HL-60 (cell line): ENCODE measurements at regions not wholly inside any gene's neighbourhood (a gene's known extent, or its start where the extent isn't known, plus 50 kb on each side); places are given as distances from the start of the nearest gene placed in this dataset.

ENCODE experiments used
- DNase-seq, 2 experiments: peaks; one replicate each; pipeline ENCODE4 v3.0.0-alpha.2; 2010 to 2020; ENCODE audit warnings: low read depth in 1 of 2, low spot score in 1 of 2
- H3K27ac ChIP-seq: fragments of 250-450 bp; sonication (Bioruptor Pico); replicated peaks from 2 replicates; pipeline ENCODE4 v1.5.1; 2020; ENCODE audit warnings: mild to moderate bottlenecking, moderate library complexity
- H3K27me3 ChIP-seq: fragments of 250-450 bp; sonication (Bioruptor Pico); 2 replicates; pipeline ENCODE4 v1.5.1; 2021; ENCODE audit warnings: mild to moderate bottlenecking, moderate library complexity; ENCODE audit not compliant: insufficient read depth, poor library complexity, severe bottlenecking
- H3K4me3 ChIP-seq: replicated peaks from 2 replicates; pipeline ENCODE4 v1.5.1; 2011; ENCODE audit warnings: mild to moderate bottlenecking, control low read depth, low read length; ENCODE audit not compliant: insufficient read depth
- GABPA ChIP-seq: IDR thresholded peaks from 2 replicates; pipeline ENCODE4 v1.6.1; 2012; ENCODE audit warnings: low read depth
- POLR2AphosphoS5 ChIP-seq: IDR thresholded peaks from 2 replicates; pipeline ENCODE4 v1.6.1; 2012; ENCODE audit warnings: low read depth
- SPI1 ChIP-seq: IDR thresholded peaks from 2 replicates; pipeline ENCODE4 v1.6.1; 2012; ENCODE audit warnings: low read depth, mild to moderate bottlenecking, borderline replicate concordance
- TF ChIP-seq, protein P1 (sequence below): IDR thresholded peaks from one replicate; pipeline ENCODE4 v1.5.1; 2011; ENCODE audit warnings: low read length, control low read depth, inconsistent platforms; ENCODE audit not compliant: insufficient read depth
- TF ChIP-seq, protein P2 (sequence below): IDR thresholded peaks from 2 replicates; pipeline ENCODE4 v1.6.1; 2012; ENCODE audit warnings: low read depth; ENCODE audit not compliant: insufficient replicate concordance

DNA sequence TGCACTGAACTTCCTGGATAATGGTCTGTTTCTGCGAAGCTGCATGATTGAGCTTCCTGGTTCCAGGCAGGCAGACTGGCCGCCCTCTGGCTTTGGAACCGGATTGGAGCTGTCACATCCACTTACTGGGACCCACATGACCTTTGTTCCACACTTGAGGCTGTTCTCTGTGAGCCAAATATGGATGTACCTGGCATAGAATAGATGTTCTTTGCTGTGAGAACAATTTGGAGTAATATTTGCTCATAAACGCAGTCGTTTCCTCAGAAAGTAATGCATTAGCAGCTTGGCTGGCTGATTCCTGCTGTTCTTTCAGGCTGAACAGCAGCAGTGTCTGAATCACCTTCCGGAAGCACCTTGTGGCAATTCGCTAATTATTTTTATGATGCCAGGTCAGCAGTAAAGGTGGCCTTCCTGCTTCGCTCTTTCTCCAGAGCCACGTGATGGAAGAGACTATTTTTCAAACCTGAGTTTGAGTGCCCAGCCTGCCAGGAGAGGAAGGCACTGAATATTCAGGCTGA lies 78.1 kb upstream of the BOD1L1 start:
- Histone ChIP-seq H3K4me3 (no peak overlapping the region), H3K27me3 (no peaks in the 10 kb centered on the region), H3K27ac (no peak overlapping the region)
- DNase-seq, result no peak
- no peak for TF ChIP-seq POLR2AphosphoS5
- no peak for TF ChIP-seq SPI1

DNA sequence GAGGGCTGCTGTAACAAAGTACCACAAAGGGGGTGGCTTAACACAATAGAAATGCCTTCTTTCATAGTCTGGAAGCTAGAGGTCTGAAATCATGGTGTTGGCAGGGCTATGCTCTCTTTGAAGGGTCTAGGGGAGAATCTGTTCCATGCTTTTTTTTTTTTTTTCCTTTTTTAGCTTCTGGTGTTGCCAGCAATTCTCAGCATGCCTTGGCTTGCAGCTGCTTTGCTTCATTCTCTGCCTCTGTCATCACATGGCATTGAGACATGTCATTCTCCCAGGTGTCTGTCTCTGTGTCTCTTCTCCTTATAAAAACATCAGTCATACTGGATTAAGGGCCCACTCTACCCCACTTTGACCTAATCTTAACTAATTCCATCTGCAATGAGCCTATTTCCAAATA lies 78.6 kb upstream of the BOD1L1 start:
- TF ChIP-seq, protein P1, sequence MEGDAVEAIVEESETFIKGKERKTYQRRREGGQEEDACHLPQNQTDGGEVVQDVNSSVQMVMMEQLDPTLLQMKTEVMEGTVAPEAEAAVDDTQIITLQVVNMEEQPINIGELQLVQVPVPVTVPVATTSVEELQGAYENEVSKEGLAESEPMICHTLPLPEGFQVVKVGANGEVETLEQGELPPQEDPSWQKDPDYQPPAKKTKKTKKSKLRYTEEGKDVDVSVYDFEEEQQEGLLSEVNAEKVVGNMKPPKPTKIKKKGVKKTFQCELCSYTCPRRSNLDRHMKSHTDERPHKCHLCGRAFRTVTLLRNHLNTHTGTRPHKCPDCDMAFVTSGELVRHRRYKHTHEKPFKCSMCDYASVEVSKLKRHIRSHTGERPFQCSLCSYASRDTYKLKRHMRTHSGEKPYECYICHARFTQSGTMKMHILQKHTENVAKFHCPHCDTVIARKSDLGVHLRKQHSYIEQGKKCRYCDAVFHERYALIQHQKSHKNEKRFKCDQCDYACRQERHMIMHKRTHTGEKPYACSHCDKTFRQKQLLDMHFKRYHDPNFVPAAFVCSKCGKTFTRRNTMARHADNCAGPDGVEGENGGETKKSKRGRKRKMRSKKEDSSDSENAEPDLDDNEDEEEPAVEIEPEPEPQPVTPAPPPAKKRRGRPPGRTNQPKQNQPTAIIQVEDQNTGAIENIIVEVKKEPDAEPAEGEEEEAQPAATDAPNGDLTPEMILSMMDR, result no peak
- TF ChIP-seq, protein P2, sequence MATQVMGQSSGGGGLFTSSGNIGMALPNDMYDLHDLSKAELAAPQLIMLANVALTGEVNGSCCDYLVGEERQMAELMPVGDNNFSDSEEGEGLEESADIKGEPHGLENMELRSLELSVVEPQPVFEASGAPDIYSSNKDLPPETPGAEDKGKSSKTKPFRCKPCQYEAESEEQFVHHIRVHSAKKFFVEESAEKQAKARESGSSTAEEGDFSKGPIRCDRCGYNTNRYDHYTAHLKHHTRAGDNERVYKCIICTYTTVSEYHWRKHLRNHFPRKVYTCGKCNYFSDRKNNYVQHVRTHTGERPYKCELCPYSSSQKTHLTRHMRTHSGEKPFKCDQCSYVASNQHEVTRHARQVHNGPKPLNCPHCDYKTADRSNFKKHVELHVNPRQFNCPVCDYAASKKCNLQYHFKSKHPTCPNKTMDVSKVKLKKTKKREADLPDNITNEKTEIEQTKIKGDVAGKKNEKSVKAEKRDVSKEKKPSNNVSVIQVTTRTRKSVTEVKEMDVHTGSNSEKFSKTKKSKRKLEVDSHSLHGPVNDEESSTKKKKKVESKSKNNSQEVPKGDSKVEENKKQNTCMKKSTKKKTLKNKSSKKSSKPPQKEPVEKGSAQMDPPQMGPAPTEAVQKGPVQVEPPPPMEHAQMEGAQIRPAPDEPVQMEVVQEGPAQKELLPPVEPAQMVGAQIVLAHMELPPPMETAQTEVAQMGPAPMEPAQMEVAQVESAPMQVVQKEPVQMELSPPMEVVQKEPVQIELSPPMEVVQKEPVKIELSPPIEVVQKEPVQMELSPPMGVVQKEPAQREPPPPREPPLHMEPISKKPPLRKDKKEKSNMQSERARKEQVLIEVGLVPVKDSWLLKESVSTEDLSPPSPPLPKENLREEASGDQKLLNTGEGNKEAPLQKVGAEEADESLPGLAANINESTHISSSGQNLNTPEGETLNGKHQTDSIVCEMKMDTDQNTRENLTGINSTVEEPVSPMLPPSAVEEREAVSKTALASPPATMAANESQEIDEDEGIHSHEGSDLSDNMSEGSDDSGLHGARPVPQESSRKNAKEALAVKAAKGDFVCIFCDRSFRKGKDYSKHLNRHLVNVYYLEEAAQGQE, result no peak
- no peak for TF ChIP-seq POLR2AphosphoS5
- TF ChIP-seq SPI1, result no peak
- no peak for TF ChIP-seq GABPA
- Histone ChIP-seq H3K4me3 (no peak overlapping the region), H3K27ac (no peak overlapping the region), H3K27me3 (no peaks in the 10 kb centered on the region)
- no peak for DNase-seq

DNA sequence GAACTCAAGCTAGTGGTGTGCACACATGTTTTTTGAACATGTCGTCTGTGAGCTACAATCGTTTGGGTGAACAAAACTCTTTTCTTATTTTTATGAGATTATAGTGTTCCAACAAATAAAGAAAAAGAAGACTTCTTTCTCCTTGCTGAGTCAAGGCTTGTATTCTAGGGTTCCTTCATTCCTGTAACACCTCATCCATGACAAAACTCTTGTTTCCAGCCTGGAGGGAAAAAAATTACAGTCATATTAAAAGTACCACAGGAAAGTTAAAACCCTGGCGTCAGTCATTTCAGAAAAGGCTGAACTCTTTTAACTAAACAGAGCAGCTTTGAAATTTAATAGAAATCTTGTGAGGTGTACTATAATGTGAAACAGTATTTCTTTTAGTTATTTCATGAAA lies 79.2 kb upstream of the BOD1L1 start:
- TF ChIP-seq, protein P2, result no peak
- TF ChIP-seq SPI1, result no peak
- no peak for DNase-seq
- Histone ChIP-seq H3K27me3 (no peaks in the 10 kb centered on the region), H3K4me3 (no peak overlapping the region), H3K27ac (no peak overlapping the region)

DNA sequence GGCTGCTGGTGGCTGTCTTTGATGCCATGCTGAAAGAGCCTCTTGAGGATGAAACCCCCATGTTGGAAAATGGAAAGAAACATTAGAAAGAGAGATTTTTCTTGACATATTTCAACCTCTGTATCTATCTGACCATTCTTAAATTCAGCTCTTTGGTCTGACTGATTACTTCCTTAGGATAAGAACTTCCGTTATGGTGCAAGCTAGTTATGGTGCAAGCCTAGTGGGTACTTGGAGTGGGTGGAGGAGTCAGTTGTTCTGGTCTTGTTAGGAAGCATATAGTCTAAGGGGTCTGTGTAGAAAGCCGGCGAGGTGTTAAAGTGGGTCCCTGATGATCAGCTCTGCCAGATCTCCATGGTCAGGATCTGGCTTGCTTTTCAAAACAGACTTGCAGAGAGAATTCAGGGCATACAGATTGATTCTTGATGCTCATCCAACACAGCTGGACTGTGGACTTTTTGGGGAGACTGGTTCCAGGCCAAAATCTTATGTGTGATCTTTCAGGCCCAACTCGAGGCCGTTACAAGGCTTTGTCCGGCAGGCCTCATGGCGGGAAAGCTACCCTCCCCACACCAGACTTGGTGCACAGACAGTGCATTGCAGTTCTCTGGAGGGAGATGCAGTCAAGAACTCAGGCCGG lies 82.8 kb upstream of the BOD1L1 start:
- H3K27me3 ChIP-seq, result no peaks in the 10 kb centered on the region
- DNase-seq, result no peak
- no peak overlapping the region for H3K4me3 ChIP-seq
- no peak overlapping the region for H3K27ac ChIP-seq
- TF ChIP-seq POLR2AphosphoS5, result no peak
- TF ChIP-seq SPI1, result no peak
- TF ChIP-seq, protein P2, result no peak
- TF ChIP-seq GABPA, result no peak
- TF ChIP-seq, protein P1, result no peak
